LoVo (cell line): ENCODE measurements at regions not wholly inside any gene's neighbourhood (a gene's known extent, or its start where the extent isn't known, plus 50 kb on each side); places are given as distances from the start of the nearest gene placed in this dataset.

Experiments used
- DNase-seq: peaks from one replicate; pipeline ENCODE4 v3.0.0-alpha.2; 2016; ENCODE audit warnings: low spot score

- DNase-seq: no peak
These were observed 887.4 kb upstream of the EPHA6 start for GRCh38 chr3:95926904-95927501.

DNA sequence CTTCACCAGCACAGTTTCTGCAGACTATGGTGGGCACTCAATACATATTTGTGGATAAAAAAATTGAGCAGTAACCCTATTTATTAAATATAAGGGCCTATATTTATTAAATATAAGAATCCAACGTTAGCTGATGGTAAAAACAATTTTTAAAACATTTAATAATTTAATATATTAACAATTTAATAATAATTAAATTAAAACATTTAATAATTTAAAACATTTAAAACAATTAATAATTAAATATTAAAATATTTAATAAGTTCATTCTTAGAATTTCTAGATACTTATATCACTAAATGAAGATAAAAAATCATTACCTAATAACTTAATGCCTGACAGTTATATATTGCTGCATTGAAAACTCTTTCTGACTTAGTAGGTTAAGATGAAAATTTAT, 880.2 kb upstream of the EPHA6 start:
- DNase-seq: no peak

GRCh38 chr3:95939235-95939809, 875.1 kb upstream of the EPHA6 start:
- DNase-seq: no peak

DNA sequence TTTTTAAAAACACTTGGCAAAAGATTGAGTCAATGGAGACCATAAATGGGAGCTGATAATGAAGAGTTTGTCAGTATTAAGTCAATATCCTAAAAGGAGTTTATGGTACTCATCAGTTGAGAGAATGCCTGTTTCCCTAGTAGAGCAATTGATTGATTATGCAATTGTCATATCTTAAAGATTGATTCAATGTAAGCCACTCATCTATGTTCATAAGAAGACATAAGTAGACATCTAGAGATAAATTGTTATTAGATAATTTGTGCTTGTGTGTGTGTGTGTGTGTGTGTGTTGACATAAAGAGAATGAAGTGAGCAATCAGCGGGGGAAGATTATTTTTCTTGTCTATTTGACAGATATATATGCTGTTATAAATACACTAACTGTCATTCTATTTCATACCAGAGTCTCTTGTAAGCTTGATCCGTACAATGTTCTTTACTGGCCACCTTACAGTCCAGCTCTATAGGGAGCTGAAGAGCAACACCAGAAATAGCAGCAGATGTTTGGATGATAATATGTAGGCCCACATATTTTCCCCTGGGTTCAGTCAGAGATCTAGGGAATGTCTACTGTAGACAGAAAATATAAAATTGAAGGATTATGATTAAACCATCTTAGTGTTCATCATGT, 848.6 kb upstream of the EPHA6 start:
- DNase-seq: no peak

DNA sequence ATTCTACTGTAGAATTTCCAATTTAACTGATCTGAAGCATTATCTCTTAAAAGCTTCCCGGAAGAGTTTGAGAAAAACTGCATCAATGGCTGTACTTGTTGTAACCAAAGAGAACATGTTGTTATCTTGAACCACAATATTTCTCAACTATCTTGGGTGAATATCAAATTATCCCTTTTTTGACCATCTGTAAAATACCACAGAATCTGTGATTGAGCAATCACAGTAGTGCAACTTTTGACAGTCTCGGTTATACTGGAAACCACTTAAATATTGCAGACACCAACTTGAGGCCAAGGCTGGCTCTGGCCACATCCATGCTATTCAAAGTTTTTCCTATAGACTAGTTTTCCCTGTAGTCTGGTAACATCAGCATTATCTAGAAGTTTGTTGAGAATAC, 842.8 kb upstream of the EPHA6 start:
- DNase-seq: no peak

DNA sequence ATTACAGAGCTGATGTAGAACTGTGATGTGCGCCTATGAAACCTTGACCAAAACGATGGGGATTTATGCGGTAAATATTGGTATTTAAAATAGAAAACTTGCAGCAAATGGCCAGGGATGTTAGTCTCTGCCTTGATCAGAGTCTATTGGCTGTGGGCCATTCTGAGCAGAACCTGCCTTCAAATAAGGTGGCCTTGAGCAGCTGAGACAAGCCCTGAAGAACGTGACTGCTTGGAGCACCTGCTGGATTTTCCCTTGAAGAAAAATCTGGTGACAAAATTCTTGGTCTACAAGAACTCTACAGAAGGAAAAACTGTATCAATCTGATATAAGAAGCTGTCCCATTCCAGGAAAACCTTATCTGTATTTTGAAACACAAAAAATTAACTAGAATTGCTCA, 820.1 kb upstream of the EPHA6 start:
- no peak for DNase-seq

DNA sequence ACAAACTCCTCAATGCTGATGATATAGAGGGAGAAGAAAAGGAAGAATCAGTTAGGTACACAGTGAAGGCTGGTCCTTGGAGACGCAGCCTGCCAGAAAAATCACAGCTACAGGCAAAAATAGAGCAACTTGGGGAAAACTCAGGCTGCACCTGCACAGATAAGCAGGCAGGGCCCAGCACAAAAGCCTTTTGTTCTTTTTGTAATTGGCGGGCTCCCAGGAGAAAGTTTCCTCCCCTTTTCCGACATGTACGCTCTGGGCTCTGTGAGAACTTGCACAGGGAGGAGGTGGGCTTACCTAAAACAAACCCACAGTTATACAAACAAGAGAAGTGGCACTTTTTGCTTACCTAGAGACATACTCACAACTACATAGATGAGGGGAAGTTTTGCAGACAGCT, 813.4 kb upstream of the EPHA6 start:
- no peak for DNase-seq

GRCh38 chr3:96007650-96008195, 806.7 kb upstream of the EPHA6 start:
- DNase-seq: no peak

DNA sequence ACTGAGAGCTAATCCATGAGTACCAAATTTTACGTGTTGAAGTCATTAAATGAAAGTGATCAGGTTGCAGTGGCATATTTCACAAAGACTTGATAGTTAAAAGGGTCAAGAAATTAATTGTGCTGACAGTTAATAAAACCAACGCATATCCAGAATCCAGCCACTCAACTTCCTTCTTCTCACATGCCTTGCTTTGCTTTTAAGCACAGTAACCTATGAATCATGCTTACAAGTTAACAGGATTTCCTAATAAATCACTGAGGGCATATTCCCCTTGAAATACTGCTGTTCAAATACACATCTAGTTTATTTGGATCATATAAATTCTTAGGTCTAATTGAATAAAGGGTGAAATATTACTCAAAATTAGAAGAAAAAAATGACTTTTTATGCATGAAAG, 801.5 kb upstream of the EPHA6 start:
- DNase-seq: no peak

- no peak for DNase-seq
These were observed 796.8 kb upstream of the EPHA6 start for GRCh38 chr3:96017556-96017955.

DNA sequence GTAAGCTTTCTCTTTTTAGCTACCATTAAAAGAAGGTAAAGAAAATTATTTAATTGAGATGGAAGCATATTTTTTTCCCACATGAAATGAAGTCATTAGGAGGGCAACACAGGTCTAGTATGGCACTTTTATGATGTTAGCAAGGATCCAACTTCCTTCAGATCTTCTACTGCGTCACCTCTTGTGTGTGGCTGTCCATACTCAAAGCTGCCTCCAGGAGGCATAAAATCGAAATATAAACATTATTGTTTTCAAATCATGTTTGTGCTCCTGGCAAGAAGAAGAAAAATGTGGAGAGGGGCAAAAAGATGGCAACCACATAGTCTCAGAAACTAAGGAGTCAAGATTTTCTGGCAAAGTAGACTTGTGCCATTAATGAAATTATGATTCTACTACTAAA, 791.7 kb upstream of the EPHA6 start:
- no peak for DNase-seq

GRCh38 chr3:96027718-96028117, 786.7 kb upstream of the EPHA6 start:
- no peak for DNase-seq

DNA sequence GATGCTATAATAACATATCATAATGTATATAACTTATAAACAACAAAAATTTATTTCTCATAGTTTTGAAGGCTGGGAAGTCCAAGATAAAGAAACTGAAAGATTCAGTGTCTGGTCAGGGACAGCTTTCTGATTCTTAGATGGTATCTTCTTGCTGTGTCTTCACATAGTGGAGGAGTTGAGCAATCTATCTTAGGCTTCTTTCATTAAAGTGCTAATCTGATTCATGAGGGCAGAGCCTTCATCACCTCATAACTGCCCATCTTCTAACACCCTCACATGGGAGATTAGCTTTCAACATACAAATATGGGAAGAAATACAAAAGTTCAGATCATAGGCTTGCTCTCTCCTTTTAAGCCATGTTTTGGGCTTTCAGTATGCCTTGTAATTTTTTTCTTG, 774.8 kb upstream of the EPHA6 start:
- no peak for DNase-seq

DNA sequence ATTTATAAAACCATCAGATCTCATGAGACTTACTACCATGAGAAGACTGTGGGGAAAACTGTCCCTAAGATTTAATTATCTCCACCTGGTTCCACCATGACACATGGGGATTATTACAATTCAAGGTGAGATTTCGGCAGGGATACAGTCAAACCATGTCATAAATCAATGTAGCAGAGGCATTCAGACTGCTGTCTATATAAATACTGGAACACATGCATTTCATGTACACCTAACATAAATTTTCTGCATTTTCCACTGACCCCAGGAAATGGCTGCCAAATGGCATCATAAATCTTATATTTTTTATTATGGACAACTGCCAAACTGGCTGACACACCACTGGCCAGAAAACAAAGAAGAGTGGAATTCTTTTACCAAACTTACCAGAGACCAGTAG, 755.1 kb upstream of the EPHA6 start:
- DNase-seq: no peak

GRCh38 chr3:96069065-96069464, 745.3 kb upstream of the EPHA6 start:
- no peak for DNase-seq

GRCh38 chr3:96070678-96071077, 743.7 kb upstream of the EPHA6 start:
- no peak for DNase-seq

- no peak for DNase-seq
These were observed 743.3 kb upstream of the EPHA6 start for GRCh38 chr3:96071097-96071496.

GRCh38 chr3:96072226-96072625, 742.2 kb upstream of the EPHA6 start:
- no peak for DNase-seq

DNA sequence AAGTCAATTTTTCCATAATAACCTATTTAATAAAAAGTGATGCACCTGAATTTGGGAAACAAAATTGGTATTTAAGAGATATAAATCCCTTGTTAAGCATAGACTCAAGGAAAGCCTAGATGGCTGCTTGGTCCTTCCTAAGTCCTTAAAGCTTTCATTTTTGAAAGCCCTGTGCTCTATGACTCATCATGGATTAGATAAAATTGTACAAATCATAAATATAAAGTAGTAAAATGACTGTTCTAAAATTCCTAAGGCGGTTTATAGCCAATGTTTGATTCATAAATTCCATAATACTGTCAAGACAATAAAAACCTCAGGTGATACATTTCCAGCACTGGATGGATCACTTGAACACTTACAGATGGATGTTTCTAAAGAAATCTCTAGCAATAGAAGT, 730.8 kb upstream of the EPHA6 start:
- no peak for DNase-seq

GRCh38 chr3:96086018-96086417, 728.4 kb upstream of the EPHA6 start:
- no peak for DNase-seq

DNA sequence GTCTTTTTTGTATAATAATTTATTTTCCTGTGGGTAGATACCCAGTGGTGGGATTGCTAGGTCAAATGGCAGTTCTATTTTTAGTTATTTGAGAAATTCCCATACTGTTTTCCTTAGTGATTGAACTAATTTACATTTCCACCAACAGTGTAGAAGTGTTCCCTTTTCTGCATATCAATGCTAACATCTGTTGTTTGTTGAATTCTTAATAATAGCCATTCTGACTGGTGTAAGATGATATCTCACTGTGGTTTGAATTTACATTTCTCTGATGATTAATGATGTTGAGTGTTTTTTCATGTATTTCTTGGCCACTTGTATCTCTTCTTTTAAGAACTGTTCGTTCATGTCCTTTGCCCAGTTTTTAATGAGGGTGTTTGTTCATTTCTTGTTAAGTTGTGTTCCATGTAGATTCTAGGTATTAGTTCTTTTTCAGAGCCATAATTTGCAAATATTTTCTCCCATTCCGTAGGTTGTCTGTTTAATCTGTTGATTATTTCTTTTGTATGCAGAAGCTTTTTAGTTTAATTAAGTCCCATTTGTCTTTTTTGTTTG, 713.3 kb upstream of the EPHA6 start:
- DNase-seq: no peak

DNA sequence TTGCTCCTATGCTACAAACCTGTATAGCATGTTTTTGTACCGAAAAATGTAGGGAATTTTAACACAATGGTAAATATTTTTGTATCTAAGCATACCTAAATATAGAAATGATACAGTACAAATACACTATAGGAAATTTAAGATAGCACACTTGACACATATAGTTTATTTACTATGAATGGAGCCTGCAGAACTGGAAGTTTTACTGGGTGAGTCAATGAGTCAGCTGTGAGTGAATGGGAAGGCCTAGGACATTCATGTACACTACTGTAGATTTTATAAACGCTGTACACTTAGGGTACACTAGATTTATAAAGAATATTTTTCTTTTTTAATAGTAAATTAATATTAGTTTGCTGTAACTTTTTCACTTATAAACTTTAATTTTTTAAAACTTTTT, 707.7 kb upstream of the EPHA6 start:
- DNase-seq: no peak
